ENCODE measurements at regions not wholly inside any gene's neighbourhood (a gene's known extent, or its start where the extent isn't known, plus 50 kb on each side); places are given as distances from the start of the nearest gene placed in this dataset.

DNA sequence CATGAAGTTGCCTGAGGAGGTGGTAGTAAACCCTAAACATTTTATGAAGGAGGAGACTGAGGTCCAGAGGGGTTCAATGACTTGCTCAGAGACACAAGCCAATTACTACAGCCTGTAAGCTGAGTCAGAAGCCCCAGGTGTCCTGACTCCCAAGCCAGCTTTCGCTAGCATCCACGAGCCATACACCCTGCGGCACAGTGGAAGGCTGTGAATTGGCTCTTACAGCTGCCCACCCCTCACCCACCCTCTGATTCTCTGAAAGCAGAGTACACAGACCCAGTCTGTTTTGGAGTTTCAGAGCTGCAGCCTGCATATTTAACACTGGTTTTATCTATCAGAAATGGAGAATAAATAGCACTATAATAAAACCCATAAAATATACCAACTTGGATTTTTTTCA, 253.4 kb downstream of the IGSF11 start:
- no peak overlapping the region for H3K4me3 ChIP-seq (ENCODE audit: low read length)
- peaks cover 11% of the 10 kb centered on the region for H3K9me3 ChIP-seq (ENCODE audit: control insufficient read depth, low read length)
- H3K9ac ChIP-seq (ENCODE audit: extremely low read depth, low read length, poor library complexity, severe bottlenecking), result no peak overlapping the region
- TF ChIP-seq, protein P1, sequence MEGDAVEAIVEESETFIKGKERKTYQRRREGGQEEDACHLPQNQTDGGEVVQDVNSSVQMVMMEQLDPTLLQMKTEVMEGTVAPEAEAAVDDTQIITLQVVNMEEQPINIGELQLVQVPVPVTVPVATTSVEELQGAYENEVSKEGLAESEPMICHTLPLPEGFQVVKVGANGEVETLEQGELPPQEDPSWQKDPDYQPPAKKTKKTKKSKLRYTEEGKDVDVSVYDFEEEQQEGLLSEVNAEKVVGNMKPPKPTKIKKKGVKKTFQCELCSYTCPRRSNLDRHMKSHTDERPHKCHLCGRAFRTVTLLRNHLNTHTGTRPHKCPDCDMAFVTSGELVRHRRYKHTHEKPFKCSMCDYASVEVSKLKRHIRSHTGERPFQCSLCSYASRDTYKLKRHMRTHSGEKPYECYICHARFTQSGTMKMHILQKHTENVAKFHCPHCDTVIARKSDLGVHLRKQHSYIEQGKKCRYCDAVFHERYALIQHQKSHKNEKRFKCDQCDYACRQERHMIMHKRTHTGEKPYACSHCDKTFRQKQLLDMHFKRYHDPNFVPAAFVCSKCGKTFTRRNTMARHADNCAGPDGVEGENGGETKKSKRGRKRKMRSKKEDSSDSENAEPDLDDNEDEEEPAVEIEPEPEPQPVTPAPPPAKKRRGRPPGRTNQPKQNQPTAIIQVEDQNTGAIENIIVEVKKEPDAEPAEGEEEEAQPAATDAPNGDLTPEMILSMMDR (conservative IDR thresholded peaks at IDR 0.05), result no peak
- H3K27ac ChIP-seq (ENCODE audit: low read depth, low read length), result no peak overlapping the region
- Mint-ChIP-seq H3K4me1 (peaks cover 9% of the 10 kb centered on the region), H3K27ac (no peak overlapping the region), H3K27me3 (ENCODE audit: insufficient read depth) (no peaks in the 10 kb centered on the region), H3K9me3 (peaks cover 7% of the 10 kb centered on the region), H3K4me3 (no peak overlapping the region), H3K36me3 (ENCODE audit: low read depth) (peaks cover 9% of the 10 kb centered on the region)
- 75 to 84% methylated on average over 3 of the region's 3 CpGs for WGBS, 2 experiments (ENCODE audit: insufficient coverage in 1 of 2, insufficient read length in 1 of 2)
- no peaks in the 10 kb centered on the region for H3K4me1 ChIP-seq (ENCODE audit: control insufficient read depth, insufficient read depth, low read length)
- H3K36me3 ChIP-seq (ENCODE audit: control insufficient read depth, insufficient read depth, low read length), result peaks cover 55% of the 10 kb centered on the region
- no peaks in the 10 kb centered on the region for H3K27me3 ChIP-seq (ENCODE audit: control insufficient read depth, insufficient read depth, low read length, poor library complexity, severe bottlenecking)
- DNase-seq, result no peak

DNA sequence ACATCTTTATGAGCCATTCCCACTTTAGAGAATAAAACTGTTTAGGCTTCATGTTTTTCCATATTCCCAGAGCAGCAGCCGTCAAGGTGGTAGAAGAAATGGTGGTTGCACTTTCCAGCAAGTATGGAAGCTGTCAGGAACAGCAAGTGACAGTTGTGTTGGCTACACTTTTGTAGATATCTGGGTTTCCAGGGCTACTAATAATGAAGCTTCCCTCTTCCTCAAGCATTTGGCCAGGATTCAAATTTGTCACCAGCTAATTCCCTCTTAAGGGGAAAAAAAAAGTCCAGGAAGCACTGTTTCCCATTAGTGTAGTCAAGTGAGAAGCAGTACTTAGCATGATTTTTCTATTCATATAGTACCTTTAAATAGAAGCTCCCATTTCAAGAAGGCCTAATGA, 252.8 kb downstream of the IGSF11 start:
- Mint-ChIP-seq H3K27me3 (ENCODE audit: insufficient read depth) (no peaks in the 10 kb centered on the region), H3K4me3 (no peak overlapping the region), H3K27ac (no peak overlapping the region), H3K36me3 (ENCODE audit: low read depth) (peaks cover 6% of the 10 kb centered on the region), H3K4me1 (peaks cover 9% of the 10 kb centered on the region), H3K9me3 (peaks cover 5% of the 10 kb centered on the region)
- 90% methylated on average over 1 of the region's 1 CpG; no CpG with 5 or more reads in 1 of the 2 experiments for WGBS, 2 experiments (ENCODE audit: insufficient coverage in 1 of 2, insufficient read length in 1 of 2)
- H3K4me1 ChIP-seq (ENCODE audit: control insufficient read depth, insufficient read depth, low read length), result no peaks in the 10 kb centered on the region
- H3K27ac ChIP-seq (ENCODE audit: low read depth, low read length), result no peak overlapping the region
- no peak overlapping the region for H3K4me3 ChIP-seq (ENCODE audit: low read length)
- H3K27me3 ChIP-seq (ENCODE audit: control insufficient read depth, insufficient read depth, low read length, poor library complexity, severe bottlenecking), result no peaks in the 10 kb centered on the region
- no peak for DNase-seq
- peaks cover 53% of the 10 kb centered on the region for H3K36me3 ChIP-seq (ENCODE audit: control insufficient read depth, insufficient read depth, low read length)
- H3K9me3 ChIP-seq (ENCODE audit: control insufficient read depth, low read length), result peaks cover 7% of the 10 kb centered on the region
- TF ChIP-seq, protein P1 (conservative IDR thresholded peaks at IDR 0.05), result no peak
- no peak overlapping the region for H3K9ac ChIP-seq (ENCODE audit: extremely low read depth, low read length, poor library complexity, severe bottlenecking)

DNA sequence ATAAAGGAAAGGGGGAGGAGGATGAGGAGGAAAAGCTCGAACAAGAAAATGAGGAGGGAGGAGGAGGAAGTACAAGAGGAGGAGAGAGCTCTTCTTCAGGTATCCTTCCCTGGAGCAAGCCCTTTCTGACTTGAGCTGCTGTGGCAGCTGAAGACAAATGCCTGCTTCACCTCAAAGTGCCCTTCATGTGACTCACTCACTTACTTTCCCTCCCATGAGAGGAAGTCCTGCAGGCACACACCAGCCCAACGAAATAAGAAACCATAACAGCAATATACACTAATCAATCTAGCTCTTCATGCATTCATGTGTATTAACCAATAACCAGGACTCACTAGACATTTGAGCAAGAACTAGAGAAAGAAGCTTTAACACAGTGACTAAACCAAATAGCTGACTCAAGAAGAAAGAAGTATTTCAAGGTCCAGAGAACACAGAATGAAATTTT, 251.9 kb downstream of the IGSF11 start:
- H3K4me3 Mint-ChIP-seq, result no peak overlapping the region
- H3K4me1 ChIP-seq (ENCODE audit: control insufficient read depth, insufficient read depth, low read length), result no peaks in the 10 kb centered on the region
- TF ChIP-seq, protein P1 (conservative IDR thresholded peaks at IDR 0.05), result no peak
- H3K9me3 ChIP-seq (ENCODE audit: control insufficient read depth, low read length), result no peaks in the 10 kb centered on the region
- peaks cover 6% of the 10 kb centered on the region for H3K4me1 Mint-ChIP-seq
- H3K27me3 Mint-ChIP-seq (ENCODE audit: insufficient read depth), result no peaks in the 10 kb centered on the region
- H3K36me3 Mint-ChIP-seq (ENCODE audit: low read depth), result no peaks in the 10 kb centered on the region
- H3K4me3 ChIP-seq (ENCODE audit: low read length), result no peak overlapping the region
- peaks cover 2% of the 10 kb centered on the region for H3K9me3 Mint-ChIP-seq
- peaks cover 49% of the 10 kb centered on the region for H3K36me3 ChIP-seq (ENCODE audit: control insufficient read depth, insufficient read depth, low read length)
- no peak overlapping the region for H3K27ac ChIP-seq (ENCODE audit: low read depth, low read length)
- H3K27ac Mint-ChIP-seq, result no peak overlapping the region
- H3K27me3 ChIP-seq (ENCODE audit: control insufficient read depth, insufficient read depth, low read length, poor library complexity, severe bottlenecking), result no peaks in the 10 kb centered on the region
- 74 to 80% methylated on average over 1 to 2 of the region's 2 CpGs for WGBS, 2 experiments (ENCODE audit: insufficient coverage in 1 of 2, insufficient read length in 1 of 2)
- DNase-seq, result no peak
- no peak overlapping the region for H3K9ac ChIP-seq (ENCODE audit: extremely low read depth, low read length, poor library complexity, severe bottlenecking)

Measured in endodermal cell (in vitro differentiated cells).